ENCODE measurements at regions not wholly inside any gene's neighbourhood (a gene's known extent, or its start where the extent isn't known, plus 50 kb on each side); places are given as distances from the start of the nearest gene placed in this dataset.

DNA sequence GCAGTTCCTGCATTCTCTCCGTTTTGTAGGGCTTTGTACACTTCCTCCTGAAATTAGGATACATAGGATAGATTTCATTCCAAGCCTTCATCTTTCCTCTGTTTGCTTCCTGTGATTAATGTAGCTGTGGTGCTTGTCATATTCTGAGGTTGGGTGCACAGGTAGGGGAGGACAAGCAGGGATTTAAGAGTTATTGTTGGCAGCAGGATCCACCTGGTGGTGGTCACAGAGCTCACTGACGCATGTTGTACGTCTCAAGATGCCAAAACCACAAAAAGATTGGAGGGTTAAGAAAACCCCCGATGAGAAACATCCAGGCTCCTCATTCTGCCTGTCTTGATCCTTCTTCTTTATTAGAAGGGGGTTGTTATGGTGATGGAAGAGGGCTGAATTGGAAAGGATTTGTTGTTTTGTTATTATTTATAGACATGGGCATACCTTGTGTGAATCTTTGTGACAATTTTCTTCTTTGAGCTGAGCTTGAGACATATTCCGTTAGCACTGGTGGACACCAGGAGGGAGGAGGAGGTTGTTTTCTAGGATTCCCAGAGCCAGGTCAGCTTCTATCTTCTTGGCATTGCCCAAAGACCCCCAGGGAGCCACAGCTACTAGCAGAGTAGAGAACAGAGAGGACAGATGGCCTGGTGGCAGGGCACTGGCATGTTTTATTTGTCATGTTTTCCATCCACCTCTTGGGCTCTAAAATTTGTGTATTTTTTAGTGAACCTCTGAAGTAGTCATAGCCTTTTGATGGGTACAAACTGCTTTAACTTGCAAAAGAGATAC lies 57.7 kb upstream of the LARS2 start:
- no peak for DNase-seq

DNA sequence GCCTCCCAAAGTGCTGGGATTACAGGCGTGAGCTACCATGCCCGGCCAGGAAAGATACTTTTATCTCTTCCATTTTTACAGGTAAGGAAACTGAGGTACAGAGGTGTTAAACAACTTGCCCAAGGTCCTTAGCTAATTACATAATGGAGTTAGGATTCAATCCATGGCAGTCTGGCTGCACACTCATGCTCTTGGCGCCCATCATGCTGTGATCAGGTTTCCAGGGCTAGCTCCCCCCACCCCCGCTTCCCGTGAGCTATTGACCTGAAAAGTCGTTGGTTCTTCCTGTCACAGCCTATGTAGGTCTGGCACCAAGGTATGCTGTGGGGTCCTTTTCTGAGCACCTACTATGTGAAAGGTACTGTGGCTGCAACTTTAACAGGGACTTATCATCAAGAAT lies 55.9 kb upstream of the LARS2 start:
- DNase-seq: no peak

DNA sequence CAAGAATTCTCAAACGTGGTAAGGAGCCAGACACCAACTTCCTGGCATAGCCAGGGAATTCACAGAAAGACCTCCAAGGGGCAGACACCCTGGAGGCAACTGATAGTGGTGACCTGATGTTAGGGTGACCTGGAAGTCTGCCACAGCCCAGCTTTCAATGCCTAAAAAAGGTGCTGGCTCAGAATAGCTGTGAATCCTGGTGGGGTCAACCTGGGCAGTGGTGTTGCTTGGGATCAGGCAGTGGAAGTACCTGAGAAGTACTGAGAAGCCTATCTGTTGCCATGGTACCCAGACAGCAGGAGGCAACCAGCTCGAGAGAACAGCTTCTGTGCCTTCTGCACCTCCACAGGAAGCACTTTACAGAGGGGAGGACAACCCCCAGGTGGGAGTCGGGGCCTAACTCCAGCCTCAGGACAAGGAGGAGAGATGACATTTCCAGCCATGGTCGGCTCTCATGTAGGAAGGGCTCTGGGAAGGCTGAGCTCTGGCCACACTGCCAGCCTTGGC lies 55.4 kb upstream of the LARS2 start:
- no peak for DNase-seq

DNA sequence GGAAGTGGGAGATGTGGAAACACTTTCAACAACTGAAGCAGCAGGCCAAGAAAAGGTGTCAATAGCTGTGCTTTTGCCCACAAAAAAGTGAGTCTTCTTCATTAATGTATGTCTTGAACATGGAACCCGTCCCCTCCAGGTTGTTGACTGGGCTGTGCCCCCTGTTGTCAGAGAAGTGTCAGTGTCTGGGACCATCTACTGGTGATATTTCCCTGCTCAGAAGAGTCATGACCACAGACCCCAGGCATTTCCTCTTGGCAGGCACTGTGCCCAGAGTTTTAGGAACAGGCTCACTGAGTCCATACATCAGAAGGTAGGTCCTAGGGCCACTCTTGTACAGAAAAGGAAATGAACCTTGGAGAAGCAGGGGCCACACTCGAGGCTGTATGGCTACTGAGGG lies 54.8 kb upstream of the LARS2 start:
- no peak for DNase-seq

DNA sequence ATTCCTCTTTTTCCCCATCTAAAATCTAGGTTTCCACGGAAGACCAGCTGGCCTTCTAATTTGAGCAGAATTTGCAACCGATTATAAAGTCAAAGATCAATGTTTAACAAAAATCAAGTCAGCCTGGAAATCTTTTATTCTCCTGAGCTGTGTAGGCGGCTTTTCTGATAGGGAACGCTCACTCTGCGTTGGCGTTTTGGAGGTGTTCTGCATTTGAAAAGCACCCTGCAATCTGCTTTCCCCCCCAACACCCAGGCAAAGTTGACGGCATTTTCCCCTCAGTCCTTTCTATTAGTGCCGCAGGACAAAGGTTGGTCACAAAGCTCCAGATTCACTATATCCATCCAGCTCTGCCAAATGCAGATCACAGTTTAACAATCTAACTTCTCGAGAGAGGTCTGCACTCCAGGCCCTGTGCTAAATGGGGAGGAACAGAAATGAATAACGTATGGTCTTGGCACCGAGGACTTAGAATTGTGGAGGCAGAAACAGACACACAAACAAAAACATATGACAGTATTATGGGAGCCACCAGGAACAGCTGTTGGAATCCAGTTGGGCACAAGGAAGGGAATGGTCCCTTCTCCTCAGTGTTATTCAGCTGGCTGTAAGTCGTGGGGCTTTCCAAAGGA lies 50.4 kb upstream of the LARS2 start:
- DNase-seq: no peak
